ENCODE measurements at regions not wholly inside any gene's neighbourhood (a gene's known extent, or its start where the extent isn't known, plus 50 kb on each side); places are given as distances from the start of the nearest gene placed in this dataset.

DNA sequence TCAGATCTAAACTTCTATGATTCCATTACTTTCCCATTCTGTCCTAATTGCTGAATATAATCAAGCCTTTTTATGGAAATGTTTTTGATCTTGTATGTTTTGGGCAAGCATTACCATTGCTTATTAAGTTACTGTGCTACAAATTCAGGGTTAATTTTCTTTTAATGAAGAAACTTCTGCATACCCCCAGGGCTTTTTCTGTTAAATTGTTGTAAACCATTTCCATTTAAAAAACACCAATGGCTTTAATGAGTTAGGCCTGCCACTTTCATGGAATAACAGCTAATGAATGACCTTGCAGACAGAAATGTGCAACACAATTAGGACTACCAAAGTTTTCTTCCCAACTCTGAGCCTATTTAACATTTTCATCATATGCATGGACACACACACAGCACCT is 150.0 kb downstream of the DIPK2A start:
- TF ChIP-seq, protein P1, sequence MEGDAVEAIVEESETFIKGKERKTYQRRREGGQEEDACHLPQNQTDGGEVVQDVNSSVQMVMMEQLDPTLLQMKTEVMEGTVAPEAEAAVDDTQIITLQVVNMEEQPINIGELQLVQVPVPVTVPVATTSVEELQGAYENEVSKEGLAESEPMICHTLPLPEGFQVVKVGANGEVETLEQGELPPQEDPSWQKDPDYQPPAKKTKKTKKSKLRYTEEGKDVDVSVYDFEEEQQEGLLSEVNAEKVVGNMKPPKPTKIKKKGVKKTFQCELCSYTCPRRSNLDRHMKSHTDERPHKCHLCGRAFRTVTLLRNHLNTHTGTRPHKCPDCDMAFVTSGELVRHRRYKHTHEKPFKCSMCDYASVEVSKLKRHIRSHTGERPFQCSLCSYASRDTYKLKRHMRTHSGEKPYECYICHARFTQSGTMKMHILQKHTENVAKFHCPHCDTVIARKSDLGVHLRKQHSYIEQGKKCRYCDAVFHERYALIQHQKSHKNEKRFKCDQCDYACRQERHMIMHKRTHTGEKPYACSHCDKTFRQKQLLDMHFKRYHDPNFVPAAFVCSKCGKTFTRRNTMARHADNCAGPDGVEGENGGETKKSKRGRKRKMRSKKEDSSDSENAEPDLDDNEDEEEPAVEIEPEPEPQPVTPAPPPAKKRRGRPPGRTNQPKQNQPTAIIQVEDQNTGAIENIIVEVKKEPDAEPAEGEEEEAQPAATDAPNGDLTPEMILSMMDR (IDR thresholded peaks at IDR 0.05) = no peak
- TF ChIP-seq POLR2A (IDR thresholded peaks at IDR 0.05) = no peak
